Lower leg skin (tissue), 3 donors: ENCODE measurements at regions not wholly inside any gene's neighbourhood (a gene's known extent, or its start where the extent isn't known, plus 50 kb on each side); places are given as distances from the start of the nearest gene placed in this dataset.

Source experiments
- CTCF ChIP-seq, 3 donors: fragments of 450-650 bp; IDR thresholded peaks; one replicate each; pipeline ENCODE4 v1.5.1; 2016; ENCODE audit warnings: antibody characterized with exemption in 3 of 3, mild to moderate bottlenecking in 3 of 3, moderate library complexity in 2 of 3
- POLR2A ChIP-seq, 2 donors: fragments of 450-650 bp; IDR thresholded peaks; one replicate each; pipeline ENCODE4 v1.6.1; 2016 to 2017; ENCODE audit warnings: antibody characterized with exemption in 2 of 2, mild to moderate bottlenecking in 1 of 2, moderate library complexity in 1 of 2

GRCh38 chr20:10137032-10137431 is 81.6 kb upstream of the SNAP25 start:
- TF ChIP-seq CTCF (IDR thresholded peaks at IDR 0.05) (no peak), POLR2A (IDR thresholded peaks at IDR 0.05) (no peak)
